ENCODE measurements at regions not wholly inside any gene's neighbourhood (a gene's known extent, or its start where the extent isn't known, plus 50 kb on each side); places are given as distances from the start of the nearest gene placed in this dataset.

DNA sequence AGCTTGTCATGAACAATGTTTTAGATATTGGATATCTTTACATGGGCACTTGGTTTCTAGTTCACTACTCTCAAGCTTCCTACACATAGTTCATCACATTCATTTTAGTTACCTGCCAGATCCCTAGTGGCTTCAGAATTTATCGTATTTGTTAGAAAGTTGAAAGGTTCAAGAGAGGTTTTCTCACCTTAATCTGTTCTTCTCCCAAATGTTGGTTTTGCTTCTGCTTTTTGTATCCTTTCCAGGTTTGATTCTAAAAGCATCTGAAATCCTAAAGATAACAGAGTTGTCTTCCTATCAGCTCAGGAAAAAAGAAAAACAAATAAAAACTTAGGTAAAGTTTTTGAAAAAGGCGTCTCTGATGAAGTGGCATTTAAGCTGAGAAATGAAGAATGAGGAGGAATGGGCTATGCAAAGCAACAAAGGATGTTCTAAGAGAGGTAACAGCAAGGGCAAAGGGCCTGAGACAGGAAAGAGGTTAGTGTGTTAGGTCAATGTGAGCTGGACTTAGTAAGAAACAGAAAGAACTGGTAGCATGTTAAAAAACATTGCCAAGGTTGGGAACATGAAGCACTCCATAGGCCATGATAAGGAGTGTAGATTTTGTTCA is 104.7 kb upstream of the CMC1 start:
- TF ChIP-seq, protein P1, sequence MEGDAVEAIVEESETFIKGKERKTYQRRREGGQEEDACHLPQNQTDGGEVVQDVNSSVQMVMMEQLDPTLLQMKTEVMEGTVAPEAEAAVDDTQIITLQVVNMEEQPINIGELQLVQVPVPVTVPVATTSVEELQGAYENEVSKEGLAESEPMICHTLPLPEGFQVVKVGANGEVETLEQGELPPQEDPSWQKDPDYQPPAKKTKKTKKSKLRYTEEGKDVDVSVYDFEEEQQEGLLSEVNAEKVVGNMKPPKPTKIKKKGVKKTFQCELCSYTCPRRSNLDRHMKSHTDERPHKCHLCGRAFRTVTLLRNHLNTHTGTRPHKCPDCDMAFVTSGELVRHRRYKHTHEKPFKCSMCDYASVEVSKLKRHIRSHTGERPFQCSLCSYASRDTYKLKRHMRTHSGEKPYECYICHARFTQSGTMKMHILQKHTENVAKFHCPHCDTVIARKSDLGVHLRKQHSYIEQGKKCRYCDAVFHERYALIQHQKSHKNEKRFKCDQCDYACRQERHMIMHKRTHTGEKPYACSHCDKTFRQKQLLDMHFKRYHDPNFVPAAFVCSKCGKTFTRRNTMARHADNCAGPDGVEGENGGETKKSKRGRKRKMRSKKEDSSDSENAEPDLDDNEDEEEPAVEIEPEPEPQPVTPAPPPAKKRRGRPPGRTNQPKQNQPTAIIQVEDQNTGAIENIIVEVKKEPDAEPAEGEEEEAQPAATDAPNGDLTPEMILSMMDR (IDR thresholded peaks at IDR 0.05) = no peak
- TF ChIP-seq POLR2A (IDR thresholded peaks at IDR 0.05) = no peak
- no peak for TF ChIP-seq POLR2AphosphoS5 (IDR thresholded peaks at IDR 0.05)
- Histone ChIP-seq H3K9me3 (no peaks in the 10 kb centered on the region), H3K4me1 (no peaks in the 10 kb centered on the region), H3K27ac (no peak overlapping the region), H3K4me3 (no peak overlapping the region), H3K36me3 (no peaks in the 10 kb centered on the region), H3K27me3 (no peaks in the 10 kb centered on the region)
- intact Hi-C loops (cut with DNase I; ENCODE audit: low total_unique reads) = no loop called here
- DNase-seq (ENCODE audit: low spot score in 2 of 2) = no peak

DNA sequence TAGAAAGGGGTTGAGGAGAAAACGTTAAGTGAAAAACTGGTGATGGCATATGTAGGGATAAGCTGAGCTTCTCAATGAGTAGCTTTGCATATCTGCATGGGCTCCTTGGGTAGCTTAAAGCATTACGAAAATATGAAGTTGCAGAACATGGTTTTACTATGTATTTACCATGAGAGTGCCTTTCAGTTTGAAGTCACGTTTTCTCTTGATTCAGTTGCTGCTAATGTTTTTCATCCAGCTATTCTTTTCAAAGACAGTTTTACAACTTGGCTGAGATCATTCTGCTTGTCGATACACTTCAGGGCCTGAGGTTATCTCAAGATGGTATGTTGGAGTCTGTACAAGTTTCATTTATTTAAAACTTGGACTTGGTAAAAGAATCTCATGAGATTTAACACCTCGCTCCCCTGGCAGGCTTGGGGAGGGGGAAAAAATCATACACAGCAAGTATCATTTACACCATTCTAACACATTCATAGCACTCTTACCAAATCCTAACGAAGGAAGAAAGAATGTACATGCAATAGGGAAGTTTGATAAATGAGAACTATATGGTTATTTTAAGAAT is 103.3 kb upstream of the CMC1 start:
- Histone ChIP-seq H3K9me3 (no peaks in the 10 kb centered on the region), H3K4me1 (no peaks in the 10 kb centered on the region), H3K27me3 (no peaks in the 10 kb centered on the region), H3K4me3 (no peak overlapping the region), H3K27ac (no peak overlapping the region), H3K36me3 (no peaks in the 10 kb centered on the region)
- no peak for DNase-seq (ENCODE audit: low spot score in 2 of 2)
- intact Hi-C loops (cut with DNase I; ENCODE audit: low total_unique reads) = no loop called here
- TF ChIP-seq, protein P1 (IDR thresholded peaks at IDR 0.05) = no peak
- TF ChIP-seq POLR2AphosphoS5 (IDR thresholded peaks at IDR 0.05) = no peak
- TF ChIP-seq POLR2A (IDR thresholded peaks at IDR 0.05) = no peak

DNA sequence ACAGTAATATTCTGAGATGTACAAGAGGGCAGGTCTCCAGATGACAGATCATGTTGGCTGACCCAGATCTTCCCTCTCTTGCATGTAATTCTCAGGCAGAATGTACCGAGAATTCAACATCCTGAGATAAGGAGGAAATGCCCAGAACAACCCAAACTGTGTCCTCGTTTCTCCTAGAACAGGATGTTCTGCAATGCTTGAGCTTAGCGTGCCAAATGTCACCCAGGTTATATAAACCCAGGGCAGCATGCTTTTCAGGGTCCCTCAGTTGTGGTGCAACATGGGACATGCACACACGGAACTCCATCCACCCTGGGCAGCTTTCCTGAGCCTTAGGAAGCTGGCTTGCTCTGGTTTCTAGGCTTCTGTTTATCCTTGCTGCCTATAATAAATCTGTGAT is 102.1 kb upstream of the CMC1 start:
- H3K36me3 ChIP-seq = no peaks in the 10 kb centered on the region
- H3K4me1 ChIP-seq = no peaks in the 10 kb centered on the region
- no peaks in the 10 kb centered on the region for H3K27me3 ChIP-seq
- no peak overlapping the region for H3K27ac ChIP-seq
- TF ChIP-seq, protein P1 (IDR thresholded peaks at IDR 0.05) = no peak
- peak in 1 of 3 donors; percentile 59 for TF ChIP-seq POLR2AphosphoS5 (IDR thresholded peaks at IDR 0.05)
- no peak for TF ChIP-seq POLR2A (IDR thresholded peaks at IDR 0.05)
- DNase-seq (ENCODE audit: low spot score in 2 of 2) = no peak
- intact Hi-C loops (cut with DNase I; ENCODE audit: low total_unique reads) = no loop called here
- H3K4me3 ChIP-seq = no peak overlapping the region
- H3K9me3 ChIP-seq = no peaks in the 10 kb centered on the region

DNA sequence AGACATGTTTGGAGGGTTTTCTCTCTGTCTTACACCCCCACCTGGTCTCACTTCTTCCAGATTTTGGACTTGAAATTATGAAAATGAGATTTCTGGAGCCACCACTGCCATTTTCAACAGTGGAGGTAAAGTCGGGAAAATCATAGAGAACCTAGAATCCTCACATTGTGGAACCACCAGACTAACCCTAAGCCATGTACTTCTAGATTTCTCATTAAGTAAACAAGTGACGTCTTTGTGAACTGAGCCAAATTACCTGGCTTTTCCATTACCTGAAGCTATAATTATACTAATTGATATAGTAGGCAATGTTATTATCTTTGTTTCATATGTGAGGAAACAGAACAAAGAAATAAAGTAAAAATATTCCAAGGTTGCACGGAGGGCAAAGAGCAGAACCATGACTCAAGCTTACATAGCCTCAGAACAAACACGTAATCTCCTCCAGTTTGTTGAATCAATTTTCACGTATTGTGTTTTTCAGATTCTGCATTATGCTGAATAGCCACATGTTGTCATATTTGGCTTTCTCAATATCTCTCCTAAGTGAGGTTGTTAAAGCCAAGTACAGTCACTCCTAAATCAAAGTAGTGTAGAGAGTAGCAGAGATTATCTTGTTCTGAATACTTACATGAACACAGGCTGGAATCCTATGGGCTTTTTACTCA is 101.3 kb upstream of the CMC1 start:
- DNase-seq (ENCODE audit: low spot score in 2 of 2) = no peak
- intact Hi-C loops (cut with DNase I; ENCODE audit: low total_unique reads) = no loop called here
- Histone ChIP-seq H3K9me3 (no peaks in the 10 kb centered on the region), H3K27ac (no peak overlapping the region), H3K4me1 (no peaks in the 10 kb centered on the region), H3K4me3 (no peak overlapping the region), H3K27me3 (no peaks in the 10 kb centered on the region), H3K36me3 (no peaks in the 10 kb centered on the region)
- TF ChIP-seq POLR2A (IDR thresholded peaks at IDR 0.05) (no peak), POLR2AphosphoS5 (IDR thresholded peaks at IDR 0.05) (no peak)
- TF ChIP-seq, protein P1 (IDR thresholded peaks at IDR 0.05) = no peak

DNA sequence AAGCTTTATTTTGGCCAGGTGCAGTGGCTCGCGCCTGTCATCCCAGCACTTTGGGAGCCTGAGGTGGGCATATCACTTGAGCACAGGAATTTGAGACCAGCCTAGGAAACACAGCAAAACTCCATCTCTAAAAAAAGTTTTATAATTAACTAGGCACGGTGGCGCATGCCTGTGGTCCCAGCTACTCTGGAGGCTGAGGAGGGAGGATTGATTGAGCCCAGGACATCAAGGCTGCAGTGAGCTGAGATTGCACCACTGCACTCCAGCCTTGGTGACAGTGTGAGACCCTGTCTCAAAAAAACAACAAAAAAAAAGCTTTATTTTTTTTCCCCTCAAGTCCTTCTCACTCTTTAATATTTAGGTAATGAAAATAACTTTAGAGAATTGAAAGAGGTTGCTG is 100.8 kb upstream of the CMC1 start:
- no peak overlapping the region for H3K27ac ChIP-seq
- no peaks in the 10 kb centered on the region for H3K27me3 ChIP-seq
- no peak for DNase-seq (ENCODE audit: low spot score in 2 of 2)
- no peaks in the 10 kb centered on the region for H3K36me3 ChIP-seq
- H3K9me3 ChIP-seq = no peaks in the 10 kb centered on the region
- H3K4me3 ChIP-seq = no peak overlapping the region
- intact Hi-C loops (cut with DNase I; ENCODE audit: low total_unique reads) = no loop called here
- TF ChIP-seq POLR2A (IDR thresholded peaks at IDR 0.05) = no peak
- TF ChIP-seq, protein P1 (IDR thresholded peaks at IDR 0.05) = no peak
- TF ChIP-seq POLR2AphosphoS5 (IDR thresholded peaks at IDR 0.05) = no peak
- H3K4me1 ChIP-seq = no peaks in the 10 kb centered on the region

All from breast epithelium (tissue), 4 donors.